Neural cell (in vitro differentiated cells): ENCODE measurements at regions not wholly inside any gene's neighbourhood (a gene's known extent, or its start where the extent isn't known, plus 50 kb on each side); places are given as distances from the start of the nearest gene placed in this dataset.

Source experiments
- H2AFZ ChIP-seq: fragments of 200-600, 300-800 bp; sonication (generic), shearing (Covaris generic); 2 replicates; pipeline ENCODE4 v1.6.0; 2014; ENCODE audit warnings: low read depth, mild to moderate bottlenecking, antibody characterized with exemption, low read length, moderate library complexity
- H3F3A ChIP-seq: fragments of 200-600 bp; shearing (Covaris generic); 2 replicates; pipeline ENCODE4 v1.6.1; 2016; ENCODE audit warnings: mild to moderate bottlenecking, moderate library complexity, mixed read lengths, antibody characterized with exemption, low read length; ENCODE audit not compliant: insufficient read depth, poor library complexity, severe bottlenecking
- H3K27ac ChIP-seq: fragments of 200-600, 300-800 bp; sonication (generic), shearing (Covaris generic); 2 replicates; pipeline ENCODE4 v1.5.1; 2014; ENCODE audit warnings: mild to moderate bottlenecking, low read length, moderate library complexity
- H3K27me3 ChIP-seq: fragments of 300-800, 200-600 bp; sonication (generic), shearing (Covaris generic); 2 replicates; pipeline ENCODE4 v1.6.0; 2014; ENCODE audit warnings: mild to moderate bottlenecking, low read depth, low read length, moderate library complexity; ENCODE audit not compliant: insufficient read depth
- H3K36me3 ChIP-seq: fragments of 300-800, 200-600 bp; sonication (generic), shearing (Covaris generic); 2 replicates; pipeline ENCODE4 v1.5.1; 2014; ENCODE audit warnings: mild to moderate bottlenecking, antibody characterized with exemption, low read length, moderate library complexity; ENCODE audit not compliant: insufficient read depth
- H3K4me2 ChIP-seq: fragments of 300-800, 200-600 bp; sonication (generic), shearing (Covaris generic); 2 replicates; pipeline ENCODE4 v1.6.0; 2014; ENCODE audit warnings: mild to moderate bottlenecking, low read length
- H3K4me3 ChIP-seq: fragments of 300-800, 200-600 bp; sonication (generic), shearing (Covaris generic); 2 replicates; pipeline ENCODE4 v1.5.1; 2014; ENCODE audit warnings: mild to moderate bottlenecking, low read length, moderate library complexity
- H3K79me2 ChIP-seq: fragments of 200-600 bp; shearing (Covaris generic); replicated peaks from 2 replicates; pipeline ENCODE4 v1.6.0; 2014; ENCODE audit warnings: mild to moderate bottlenecking, low read length, moderate library complexity; ENCODE audit not compliant: insufficient read depth
- H3K9ac ChIP-seq: fragments of 300-800, 200-600 bp; sonication (generic), shearing (Covaris generic); 2 replicates; pipeline ENCODE4 v1.6.1; 2016; ENCODE audit warnings: mild to moderate bottlenecking, low read length, mixed read lengths
- H3K9me2 ChIP-seq: fragments of 200-600 bp; shearing (Covaris generic); 2 replicates; pipeline ENCODE4 v1.6.1; 2016; ENCODE audit warnings: mild to moderate bottlenecking, low read length, mixed read lengths; ENCODE audit not compliant: insufficient read depth
- H3K9me3 ChIP-seq: fragments of 200-600, 300-800 bp; sonication (generic), shearing (Covaris generic); 2 replicates; pipeline ENCODE4 v1.6.1; 2016; ENCODE audit warnings: mild to moderate bottlenecking, mixed run types, low read length, moderate library complexity, mixed read lengths
- H4K20me1 ChIP-seq: fragments of 200-600 bp; shearing (Covaris generic); 2 replicates; pipeline ENCODE4 v1.6.1; 2016; ENCODE audit warnings: mild to moderate bottlenecking, mixed run types; ENCODE audit not compliant: insufficient read depth
- CTCF ChIP-seq: fragments of 450-650 bp; IDR thresholded peaks from 2 replicates; pipeline ENCODE4 v1.5.1; 2014; ENCODE audit warnings: antibody characterized with exemption, mild to moderate bottlenecking, moderate library complexity; ENCODE audit not compliant: poor library complexity, severe bottlenecking
- EP300 ChIP-seq: fragments of 450-650 bp; conservative IDR thresholded peaks from 2 replicates; pipeline ENCODE4 v1.6.1; 2014; ENCODE audit warnings: antibody characterized with exemption, mild to moderate bottlenecking, moderate library complexity; ENCODE audit not compliant: poor library complexity, severe bottlenecking
- EZH2 ChIP-seq: fragments of 200-600, 300-800 bp; shearing (Covaris generic), sonication (generic); IDR thresholded peaks from 2 replicates; pipeline ENCODE4 v1.6.1; 2014; ENCODE audit warnings: antibody characterized with exemption, low read length, borderline replicate concordance, mild to moderate bottlenecking; ENCODE audit not compliant: insufficient read depth, poor library complexity, severe bottlenecking
- MXI1 ChIP-seq: fragments of 450-650 bp; conservative IDR thresholded peaks from 2 replicates; pipeline ENCODE4 v1.6.1; 2014; ENCODE audit warnings: antibody characterized with exemption, mild to moderate bottlenecking; ENCODE audit not compliant: poor library complexity, severe bottlenecking
- POLR2AphosphoS5 ChIP-seq: IDR thresholded peaks from 2 replicates; pipeline ENCODE4 v1.6.1; 2012
- RAD21 ChIP-seq: fragments of 450-650 bp; conservative IDR thresholded peaks from 2 replicates; pipeline ENCODE4 v1.6.1; 2014; ENCODE audit warnings: antibody characterized with exemption, mild to moderate bottlenecking, moderate library complexity
- REST ChIP-seq: IDR thresholded peaks from 2 replicates; pipeline ENCODE4 v1.6.1; 2012; ENCODE audit warnings: borderline replicate concordance
- SMC3 ChIP-seq: fragments of 450-650 bp; conservative IDR thresholded peaks from 2 replicates; pipeline ENCODE4 v1.6.1; 2014; ENCODE audit warnings: antibody characterized with exemption, mild to moderate bottlenecking, moderate library complexity; ENCODE audit not compliant: poor library complexity
- TAF1 ChIP-seq: IDR thresholded peaks from 2 replicates; pipeline ENCODE4 v1.6.1; 2012; ENCODE audit warnings: low read depth

DNA sequence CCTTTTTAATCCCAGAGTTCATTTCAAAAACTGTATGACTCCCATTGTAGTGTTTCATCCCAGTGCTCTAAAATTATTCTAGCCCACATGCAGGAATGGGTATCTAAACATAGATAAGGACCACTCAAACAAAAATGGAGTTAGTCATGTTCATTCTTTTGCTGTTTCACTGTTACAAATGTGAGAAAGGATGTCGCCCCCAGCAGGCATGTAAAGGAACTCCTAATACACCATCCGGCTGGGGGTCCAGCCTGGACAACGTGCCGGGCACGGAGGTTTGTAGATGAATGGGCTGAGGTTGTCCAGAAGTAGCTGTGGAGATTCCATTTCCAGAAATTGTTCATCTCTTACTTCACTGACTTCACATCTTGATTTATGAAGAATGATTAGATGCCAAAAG, 101.9 kb upstream of the RAB12 start:
- Histone ChIP-seq H3K9me3 (no peaks in the 10 kb centered on the region), H2AFZ (no peak overlapping the region), H3F3A (no peaks in the 10 kb centered on the region), H3K27me3 (no peaks in the 10 kb centered on the region), H3K27ac (no peak overlapping the region), H3K4me2 (no peak overlapping the region), H3K4me3 (no peak overlapping the region), H4K20me1 (no peaks in the 10 kb centered on the region), H3K36me3 (no peaks in the 10 kb centered on the region), H3K79me2 (no peaks in the 10 kb centered on the region), H3K9ac (no peak overlapping the region), H3K9me2 (no peaks in the 10 kb centered on the region)
- TF ChIP-seq CTCF = peak; percentile 43
- TF ChIP-seq RAD21 = peak; percentile 9
- no peak for TF ChIP-seq EZH2

GRCh38 chr18:8507915-8508705, 101.1 kb upstream of the RAB12 start:
- TF ChIP-seq REST (no peak), RAD21 (no peak), CTCF (no peak), TAF1 (no peak), EP300 (no peak), EZH2 (no peak), MXI1 (no peak), SMC3 (no peak), POLR2AphosphoS5 (no peak)
- Histone ChIP-seq H3K9ac (no peak overlapping the region), H3K36me3 (no peaks in the 10 kb centered on the region), H3F3A (no peaks in the 10 kb centered on the region), H3K27me3 (no peaks in the 10 kb centered on the region), H3K79me2 (no peaks in the 10 kb centered on the region), H3K9me3 (no peaks in the 10 kb centered on the region), H3K27ac (no peak overlapping the region), H2AFZ (no peak overlapping the region), H3K4me2 (no peak overlapping the region), H3K9me2 (no peaks in the 10 kb centered on the region), H3K4me3 (no peak overlapping the region), H4K20me1 (no peaks in the 10 kb centered on the region)
